ENCODE measurements at regions not wholly inside any gene's neighbourhood (a gene's known extent, or its start where the extent isn't known, plus 50 kb on each side); places are given as distances from the start of the nearest gene placed in this dataset.
A peak's percentile ranks its signal among the peaks of the same experiment; 100 is the strongest.

DNA sequence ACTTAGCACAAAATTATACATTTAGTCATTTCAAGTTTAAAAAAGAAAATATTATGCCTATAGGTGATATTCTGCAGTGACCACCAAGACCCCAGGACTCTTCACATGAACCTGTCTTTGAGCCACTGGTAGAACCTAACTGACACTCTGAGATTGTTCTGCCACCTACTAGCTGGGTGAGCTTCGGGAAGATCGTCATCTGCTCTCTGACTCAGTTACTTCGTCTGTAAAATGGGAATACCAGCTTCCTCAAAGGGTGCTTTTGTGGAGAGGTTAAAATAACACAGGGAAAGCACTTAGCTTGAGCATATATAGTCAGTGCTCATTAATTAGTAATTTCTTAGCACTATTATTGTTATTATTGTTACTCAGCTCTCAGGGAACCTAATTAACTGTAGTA, 228.5 kb upstream of the JUN start:
- no peaks in the 10 kb centered on the region for H3K36me3 ChIP-seq (ENCODE audit: control insufficient read depth in 1 of 2, insufficient read depth in 2 of 2, low read length in 2 of 2)
- no peak overlapping the region for H3K4me3 ChIP-seq (ENCODE audit: low read depth in 1 of 2, low read length in 2 of 2)
- no peak overlapping the region for H3K27ac ChIP-seq (ENCODE audit: low read length)
- peaks cover 6 to 22% of the 10 kb centered on the region in 2 donors for H3K4me1 ChIP-seq (ENCODE audit: control insufficient read depth in 1 of 2, insufficient read depth in 2 of 2, low read length in 2 of 2)
- H3K27me3 ChIP-seq (ENCODE audit: low read depth, low read length): no peaks in the 10 kb centered on the region
- no peaks in the 10 kb centered on the region for H3K9me3 ChIP-seq (ENCODE audit: control insufficient read depth in 1 of 2, low read length in 2 of 2)

DNA sequence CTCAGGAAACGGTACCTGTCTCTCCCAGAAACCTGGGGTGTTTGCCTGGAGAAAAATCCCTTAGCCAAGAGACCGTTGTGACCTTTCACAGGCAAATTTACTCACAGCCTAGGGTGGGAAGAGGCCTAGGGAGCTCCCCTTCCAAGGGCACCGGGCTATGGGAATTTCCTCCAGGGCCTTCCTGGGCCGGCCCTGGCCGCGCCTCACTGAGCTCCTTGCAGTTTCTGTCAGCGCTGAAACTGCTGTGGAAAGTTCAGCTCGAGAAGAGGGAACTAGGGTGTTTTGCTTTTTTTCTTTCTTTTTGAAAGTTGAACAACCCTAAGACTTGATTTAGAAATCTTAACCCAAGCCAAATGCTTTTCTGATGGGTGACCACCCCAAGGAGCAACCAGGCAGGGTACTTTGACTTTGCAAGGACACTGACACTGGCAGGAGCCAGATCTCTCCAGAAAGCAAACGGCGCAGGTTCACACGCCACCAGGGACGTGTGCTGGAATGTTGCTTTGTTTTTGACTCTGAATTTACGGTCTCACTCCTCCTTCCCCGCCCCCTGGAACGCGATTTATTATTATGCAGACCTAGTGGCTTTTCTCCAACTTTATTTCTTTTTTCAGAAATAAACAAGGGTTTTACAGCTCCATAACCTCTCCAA, 229.6 kb upstream of the JUN start:
- Histone ChIP-seq H3K4me1 (ENCODE audit: control insufficient read depth in 1 of 2, insufficient read depth in 2 of 2, low read length in 2 of 2) (peaks cover 6 to 13% of the 10 kb centered on the region in 2 donors), H3K36me3 (ENCODE audit: control insufficient read depth in 1 of 2, insufficient read depth in 2 of 2, low read length in 2 of 2) (no peaks in the 10 kb centered on the region), H3K9me3 (ENCODE audit: control insufficient read depth in 1 of 2, low read length in 2 of 2) (no peaks in the 10 kb centered on the region), H3K27me3 (ENCODE audit: low read depth, low read length) (no peaks in the 10 kb centered on the region), H3K27ac (ENCODE audit: low read length) (peak overlapping the region; percentile 79), H3K4me3 (ENCODE audit: low read depth in 1 of 2, low read length in 2 of 2) (peak overlapping the region; percentile 13 to 21)

DNA sequence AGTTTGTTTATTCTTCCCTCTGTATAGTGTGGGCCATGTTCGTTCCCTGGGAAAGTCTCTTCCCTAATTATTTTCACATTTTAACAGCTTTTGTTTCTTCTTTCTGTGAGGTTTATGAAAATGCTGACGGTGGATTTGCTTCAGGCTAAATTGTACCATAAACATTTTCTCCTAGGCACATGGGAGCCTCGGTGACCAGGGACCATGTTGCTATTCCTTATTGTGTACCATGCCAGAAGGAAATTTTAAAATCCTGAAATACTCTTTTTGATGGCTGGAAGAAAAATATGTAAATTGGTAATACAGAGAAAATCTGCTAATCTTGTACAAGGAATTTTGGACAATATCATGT, 230.1 kb upstream of the JUN start:
- Histone ChIP-seq H3K27me3 (ENCODE audit: low read depth, low read length) (no peaks in the 10 kb centered on the region), H3K36me3 (ENCODE audit: control insufficient read depth in 1 of 2, insufficient read depth in 2 of 2, low read length in 2 of 2) (no peaks in the 10 kb centered on the region), H3K4me3 (ENCODE audit: low read depth in 1 of 2, low read length in 2 of 2) (peak overlapping the region; percentile 13 to 21), H3K4me1 (ENCODE audit: control insufficient read depth in 1 of 2, insufficient read depth in 2 of 2, low read length in 2 of 2) (peaks cover 6 to 11% of the 10 kb centered on the region in 2 donors), H3K9me3 (ENCODE audit: control insufficient read depth in 1 of 2, low read length in 2 of 2) (no peaks in the 10 kb centered on the region), H3K27ac (ENCODE audit: low read length) (peak overlapping the region; percentile 79)

- Histone ChIP-seq H3K9me3 (ENCODE audit: control insufficient read depth in 1 of 2, low read length in 2 of 2) (no peaks in the 10 kb centered on the region), H3K27ac (ENCODE audit: low read length) (no peak overlapping the region), H3K4me1 (ENCODE audit: control insufficient read depth in 1 of 2, insufficient read depth in 2 of 2, low read length in 2 of 2) (peaks cover 10 to 11% of the 10 kb centered on the region in 2 donors), H3K27me3 (ENCODE audit: low read depth, low read length) (no peaks in the 10 kb centered on the region), H3K36me3 (ENCODE audit: control insufficient read depth in 1 of 2, insufficient read depth in 2 of 2, low read length in 2 of 2) (no peaks in the 10 kb centered on the region), H3K4me3 (ENCODE audit: low read depth in 1 of 2, low read length in 2 of 2) (no peak overlapping the region)
Observed at GRCh38 chr1:59014827-59015226, 231.0 kb upstream of the JUN start.

DNA sequence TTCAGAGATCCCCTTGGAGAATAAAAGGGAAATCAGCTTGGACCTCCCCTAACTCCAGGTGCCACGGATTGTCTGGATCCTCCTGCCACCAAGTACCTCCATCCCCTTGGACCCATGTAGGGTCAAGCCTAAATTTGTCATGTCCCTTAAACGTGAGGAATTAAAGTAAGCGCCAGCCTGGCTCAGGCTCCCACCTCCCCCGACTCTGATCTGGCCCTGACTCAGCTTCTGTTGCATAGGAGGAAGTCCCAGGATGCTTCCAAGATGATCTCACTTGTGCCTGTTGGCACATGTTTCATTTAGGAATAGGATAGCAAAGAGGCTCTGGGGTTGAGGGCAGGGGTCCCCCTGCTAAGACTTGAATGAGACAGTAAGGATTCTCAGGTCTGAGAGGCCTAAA, 231.9 kb upstream of the JUN start:
- no peaks in the 10 kb centered on the region for H3K36me3 ChIP-seq (ENCODE audit: control insufficient read depth in 1 of 2, insufficient read depth in 2 of 2, low read length in 2 of 2)
- H3K4me1 ChIP-seq (ENCODE audit: control insufficient read depth in 1 of 2, insufficient read depth in 2 of 2, low read length in 2 of 2): peaks cover 11 to 16% of the 10 kb centered on the region in 2 donors
- H3K27ac ChIP-seq (ENCODE audit: low read length): no peak overlapping the region
- no peaks in the 10 kb centered on the region for H3K9me3 ChIP-seq (ENCODE audit: control insufficient read depth in 1 of 2, low read length in 2 of 2)
- no peak overlapping the region for H3K4me3 ChIP-seq (ENCODE audit: low read depth in 1 of 2, low read length in 2 of 2)
- no peaks in the 10 kb centered on the region for H3K27me3 ChIP-seq (ENCODE audit: low read depth, low read length)

DNA sequence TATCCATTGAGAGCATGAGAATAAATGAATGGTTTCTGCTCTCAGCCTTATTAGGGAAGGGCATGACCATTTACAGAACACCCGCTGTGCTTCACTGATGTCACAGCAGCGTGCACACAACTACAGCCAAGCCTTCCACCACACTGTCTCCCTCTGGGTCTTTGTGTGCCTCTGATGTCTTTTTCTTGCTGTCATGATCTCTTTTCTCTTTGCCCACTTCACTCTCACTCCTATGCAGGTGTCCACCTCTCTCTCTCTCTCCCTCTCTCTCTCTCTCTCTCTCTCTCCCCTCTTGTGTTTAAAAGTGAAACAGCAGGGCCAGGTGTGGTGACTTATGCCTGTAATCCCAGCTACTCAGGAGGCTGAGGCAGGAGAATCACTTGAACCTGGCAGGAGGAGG, 232.5 kb upstream of the JUN start:
- H3K4me3 ChIP-seq (ENCODE audit: low read depth in 1 of 2, low read length in 2 of 2): no peak overlapping the region
- H3K27ac ChIP-seq (ENCODE audit: low read length): no peak overlapping the region
- H3K4me1 ChIP-seq (ENCODE audit: control insufficient read depth in 1 of 2, insufficient read depth in 2 of 2, low read length in 2 of 2): peaks cover 11 to 16% of the 10 kb centered on the region in 2 donors
- H3K36me3 ChIP-seq (ENCODE audit: control insufficient read depth in 1 of 2, insufficient read depth in 2 of 2, low read length in 2 of 2): no peaks in the 10 kb centered on the region
- no peaks in the 10 kb centered on the region for H3K9me3 ChIP-seq (ENCODE audit: control insufficient read depth in 1 of 2, low read length in 2 of 2)
- H3K27me3 ChIP-seq (ENCODE audit: low read depth, low read length): no peaks in the 10 kb centered on the region

- Histone ChIP-seq H3K36me3 (ENCODE audit: control insufficient read depth in 1 of 2, insufficient read depth in 2 of 2, low read length in 2 of 2) (no peaks in the 10 kb centered on the region), H3K4me1 (ENCODE audit: control insufficient read depth in 1 of 2, insufficient read depth in 2 of 2, low read length in 2 of 2) (peaks cover 11 to 16% of the 10 kb centered on the region in 2 donors), H3K9me3 (ENCODE audit: control insufficient read depth in 1 of 2, low read length in 2 of 2) (no peaks in the 10 kb centered on the region), H3K4me3 (ENCODE audit: low read depth in 1 of 2, low read length in 2 of 2) (no peak overlapping the region), H3K27me3 (ENCODE audit: low read depth, low read length) (no peaks in the 10 kb centered on the region), H3K27ac (ENCODE audit: low read length) (no peak overlapping the region)
Observed at GRCh38 chr1:59017501-59018231, 233.8 kb upstream of the JUN start.

DNA sequence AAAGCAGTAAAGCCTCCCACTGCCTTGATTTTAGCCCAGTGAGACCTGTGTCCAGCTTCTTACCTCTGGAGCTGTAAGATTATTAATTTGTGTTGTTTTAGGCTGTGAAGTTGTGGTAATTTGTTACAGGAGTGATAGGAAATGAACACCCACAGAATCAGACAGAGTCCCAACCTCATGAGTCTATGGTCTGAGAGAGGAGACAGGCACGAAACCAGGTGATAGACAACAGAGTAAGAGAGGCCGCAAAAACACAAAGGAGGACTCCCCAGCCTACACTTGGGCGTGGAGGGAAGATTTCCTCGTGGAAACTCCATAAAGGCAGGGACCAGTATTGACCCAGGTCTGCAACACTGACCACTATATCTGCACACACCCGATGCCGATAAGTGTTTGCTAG, 234.6 kb upstream of the JUN start:
- H3K9me3 ChIP-seq (ENCODE audit: control insufficient read depth in 1 of 2, low read length in 2 of 2): no peaks in the 10 kb centered on the region
- no peaks in the 10 kb centered on the region for H3K27me3 ChIP-seq (ENCODE audit: low read depth, low read length)
- peaks cover 6 to 16% of the 10 kb centered on the region in 2 donors for H3K4me1 ChIP-seq (ENCODE audit: control insufficient read depth in 1 of 2, insufficient read depth in 2 of 2, low read length in 2 of 2)
- H3K4me3 ChIP-seq (ENCODE audit: low read depth in 1 of 2, low read length in 2 of 2): no peak overlapping the region
- no peak overlapping the region for H3K27ac ChIP-seq (ENCODE audit: low read length)
- no peaks in the 10 kb centered on the region for H3K36me3 ChIP-seq (ENCODE audit: control insufficient read depth in 1 of 2, insufficient read depth in 2 of 2, low read length in 2 of 2)

GRCh38 chr1:59018860-59019259, 235.0 kb upstream of the JUN start:
- H3K27ac ChIP-seq (ENCODE audit: low read length): no peak overlapping the region
- H3K36me3 ChIP-seq (ENCODE audit: control insufficient read depth in 1 of 2, insufficient read depth in 2 of 2, low read length in 2 of 2): no peaks in the 10 kb centered on the region

DNA sequence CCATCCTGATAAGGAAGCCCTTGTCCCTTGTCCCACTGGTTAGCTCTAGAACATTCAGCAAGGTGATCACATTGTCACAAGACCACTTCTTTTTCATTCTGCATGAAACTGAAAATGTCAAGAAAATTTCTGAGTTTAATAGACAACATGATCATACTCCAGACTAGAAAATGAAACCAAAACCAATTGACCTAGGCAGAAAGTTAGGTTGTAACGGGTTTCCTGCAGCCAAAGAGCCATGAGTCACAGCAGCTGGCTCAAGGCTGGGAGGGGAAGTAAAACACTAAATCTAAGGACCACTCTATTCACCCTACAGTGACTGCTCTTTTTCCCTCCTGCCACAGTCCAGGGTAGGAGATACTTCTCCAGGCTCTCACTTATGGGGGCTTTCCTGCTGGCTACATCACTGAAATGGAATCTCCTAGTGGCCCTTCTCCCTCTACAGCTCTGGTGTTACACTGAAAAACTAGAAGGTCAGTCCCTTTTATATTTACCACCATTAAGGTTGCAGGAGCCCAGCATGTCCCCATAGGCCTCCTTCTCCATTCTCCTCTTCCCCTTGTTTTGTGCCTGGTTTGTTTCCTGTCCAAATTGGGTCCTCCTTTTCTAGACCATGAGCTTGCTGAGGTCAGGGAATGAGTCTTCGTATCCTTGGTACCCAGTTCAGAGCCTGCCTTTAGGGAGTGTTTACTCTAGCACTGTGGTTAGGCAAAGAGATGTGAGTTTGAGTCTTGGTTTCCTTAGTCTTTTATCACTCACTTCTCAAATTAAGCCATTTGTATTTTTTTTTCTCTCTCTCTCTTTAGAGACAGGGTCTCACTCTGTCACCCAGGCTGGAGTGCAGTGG, 236.5 kb upstream of the JUN start:
- Histone ChIP-seq H3K27me3 (ENCODE audit: low read depth, low read length) (no peaks in the 10 kb centered on the region), H3K36me3 (ENCODE audit: control insufficient read depth in 1 of 2, insufficient read depth in 2 of 2, low read length in 2 of 2) (no peaks in the 10 kb centered on the region), H3K9me3 (ENCODE audit: control insufficient read depth in 1 of 2, low read length in 2 of 2) (no peaks in the 10 kb centered on the region), H3K4me1 (ENCODE audit: control insufficient read depth in 1 of 2, insufficient read depth in 2 of 2, low read length in 2 of 2) (peaks cover 0 to 11% of the 10 kb centered on the region in 2 donors), H3K4me3 (ENCODE audit: low read depth in 1 of 2, low read length in 2 of 2) (peak overlapping the region; percentile 29 to 59), H3K27ac (ENCODE audit: low read length) (peak overlapping the region; percentile 76)

More at GRCh38 chr1:59018860-59019259, 235.0 kb upstream of the JUN start:
- Histone ChIP-seq H3K4me3 (ENCODE audit: low read depth in 1 of 2, low read length in 2 of 2) (no peak overlapping the region), H3K9me3 (ENCODE audit: control insufficient read depth in 1 of 2, low read length in 2 of 2) (no peaks in the 10 kb centered on the region), H3K27me3 (ENCODE audit: low read depth, low read length) (no peaks in the 10 kb centered on the region), H3K4me1 (ENCODE audit: control insufficient read depth in 1 of 2, insufficient read depth in 2 of 2, low read length in 2 of 2) (peaks cover 2 to 14% of the 10 kb centered on the region in 2 donors)

- no peaks in the 10 kb centered on the region for H3K9me3 ChIP-seq (ENCODE audit: control insufficient read depth in 1 of 2, low read length in 2 of 2)
- peaks cover 0 to 11% of the 10 kb centered on the region in 2 donors for H3K4me1 ChIP-seq (ENCODE audit: control insufficient read depth in 1 of 2, insufficient read depth in 2 of 2, low read length in 2 of 2)
- H3K4me3 ChIP-seq (ENCODE audit: low read depth in 1 of 2, low read length in 2 of 2): no peak overlapping the region
- no peaks in the 10 kb centered on the region for H3K36me3 ChIP-seq (ENCODE audit: control insufficient read depth in 1 of 2, insufficient read depth in 2 of 2, low read length in 2 of 2)
- H3K27me3 ChIP-seq (ENCODE audit: low read depth, low read length): no peaks in the 10 kb centered on the region
- no peak overlapping the region for H3K27ac ChIP-seq (ENCODE audit: low read length)
Observed at GRCh38 chr1:59022199-59022598, 238.4 kb upstream of the JUN start.

Data from muscle layer of duodenum (tissue), 2 donors.